DND-41 (cell line): ENCODE measurements at regions not wholly inside any gene's neighbourhood (a gene's known extent, or its start where the extent isn't known, plus 50 kb on each side); places are given as distances from the start of the nearest gene placed in this dataset.

ENCODE experiments used
- CTCF ChIP-seq: IDR thresholded peaks from 2 replicates; pipeline ENCODE4 v1.5.1; 2012; ENCODE audit warnings: borderline replicate concordance, low read length, moderate library complexity, mild to moderate bottlenecking; ENCODE audit not compliant: poor library complexity, severe bottlenecking; ENCODE audit errors: extremely low read depth
- EZH2 ChIP-seq: IDR thresholded peaks from 3 replicates; pipeline ENCODE4 v1.6.1; 2012; ENCODE audit warnings: borderline replicate concordance, low read depth, mild to moderate bottlenecking, moderate library complexity, low read length, inconsistent platforms; ENCODE audit not compliant: severe bottlenecking

- TF ChIP-seq CTCF (no peak), EZH2 (no peak)
Observed at GRCh38 chr12:89281539-89281867, 70.8 kb downstream of the DUSP6 start.
